Uterus (tissue), 3 donors: ENCODE measurements at regions not wholly inside any gene's neighbourhood (a gene's known extent, or its start where the extent isn't known, plus 50 kb on each side); places are given as distances from the start of the nearest gene placed in this dataset.

ENCODE experiments used
- DNase-seq, 2 donors: peaks; one replicate each; pipeline ENCODE4 v3.0.0-alpha.2; 2019 to 2020
- H3K27ac ChIP-seq, 2 donors: fragments of 200-600 bp; sonication (generic); 1 replicate in 1 of 2; 2 replicates in 1 of 2; pipeline ENCODE4 v1.5.1; 2016 to 2018
- H3K27me3 ChIP-seq, 2 donors: fragments of 200-600 bp; sonication (generic); one replicate each; pipeline ENCODE4 v1.5.1; 2018 to 2019; ENCODE audit warnings: control low read depth in 1 of 2
- H3K36me3 ChIP-seq, 2 donors: fragments of 200-600 bp; sonication (generic); one replicate each; pipeline ENCODE4 v1.5.1; 2019; ENCODE audit warnings: control low read depth in 1 of 2
- H3K4me1 ChIP-seq, 2 donors: fragments of 200-600 bp; sonication (generic); one replicate each; pipeline ENCODE4 v1.5.1; 2018 to 2019; ENCODE audit warnings: control low read depth in 1 of 2
- H3K4me3 ChIP-seq, 2 donors: fragments of 200-600 bp; sonication (generic); 1 replicate in 1 of 2; 2 replicates in 1 of 2; pipeline ENCODE4 v1.5.1; 2018 to 2019; ENCODE audit warnings: mild to moderate bottlenecking in 1 of 2
- H3K9me3 ChIP-seq, 2 donors: fragments of 200-600 bp; sonication (generic); one replicate each; pipeline ENCODE4 v1.5.1; 2019; ENCODE audit warnings: control low read depth in 1 of 2
- POLR2A ChIP-seq, 2 donors: fragments of 450-650 bp; IDR thresholded peaks; one replicate each; pipeline ENCODE4 v1.6.1; 2016; ENCODE audit warnings: antibody characterized with exemption in 2 of 2, mild to moderate bottlenecking in 1 of 2, moderate library complexity in 1 of 2
- intact Hi-C: fragments of 100-400 bp; cut with DNase I; formaldehyde crosslinking; loops from one replicate; pipeline ENCODE4 v1.15.1; 2023; ENCODE audit warnings: low total_unique reads
- TF ChIP-seq, protein P1 (sequence below), 4 experiments: fragments of 200-600 bp in 2 of 4; fragments of 450-650 bp in 2 of 4; sonication (generic) in 2 of 4; IDR thresholded peaks; one replicate each; pipeline ENCODE4 v1.5.1; 2016 to 2019; ENCODE audit warnings: antibody characterized with exemption in 4 of 4, mild to moderate bottlenecking in 2 of 4, moderate library complexity in 1 of 4
- donor health status: DM: yes; HTN: yes; CAD: no.

DNA sequence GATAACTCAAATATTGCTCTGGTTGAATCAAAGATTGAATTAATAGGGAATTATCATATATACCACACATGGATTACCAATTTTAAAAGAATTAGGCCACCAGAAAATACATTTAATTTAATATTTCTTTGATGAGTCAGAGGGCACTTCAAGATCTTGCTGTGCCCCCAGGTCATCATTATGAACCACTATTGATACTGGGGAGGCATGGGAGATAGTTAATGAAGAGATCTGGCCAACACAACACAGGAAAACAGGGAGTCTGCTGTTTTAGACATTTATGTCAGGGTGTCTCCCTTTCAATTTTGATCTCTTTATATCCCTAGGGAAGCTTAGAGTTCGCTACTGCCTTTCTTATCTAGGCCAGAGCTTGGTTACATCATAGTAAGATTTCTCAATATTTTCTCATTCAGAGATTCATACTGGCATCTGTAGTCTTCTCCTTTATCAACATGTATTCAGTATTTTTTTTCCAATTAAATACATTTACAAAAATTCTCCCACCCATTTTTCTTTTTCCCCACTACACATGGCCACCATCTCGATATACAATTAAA, 158.3 kb upstream of the ZFHX3 start:
- Histone ChIP-seq H3K4me3 (no peak overlapping the region), H3K27ac (no peak overlapping the region), H3K9me3 (no peaks in the 10 kb centered on the region), H3K27me3 (no peaks in the 10 kb centered on the region), H3K36me3 (no peaks in the 10 kb centered on the region), H3K4me1 (no peaks in the 10 kb centered on the region)
- no peak for TF ChIP-seq POLR2A (IDR thresholded peaks at IDR 0.05)
- TF ChIP-seq, protein P1, sequence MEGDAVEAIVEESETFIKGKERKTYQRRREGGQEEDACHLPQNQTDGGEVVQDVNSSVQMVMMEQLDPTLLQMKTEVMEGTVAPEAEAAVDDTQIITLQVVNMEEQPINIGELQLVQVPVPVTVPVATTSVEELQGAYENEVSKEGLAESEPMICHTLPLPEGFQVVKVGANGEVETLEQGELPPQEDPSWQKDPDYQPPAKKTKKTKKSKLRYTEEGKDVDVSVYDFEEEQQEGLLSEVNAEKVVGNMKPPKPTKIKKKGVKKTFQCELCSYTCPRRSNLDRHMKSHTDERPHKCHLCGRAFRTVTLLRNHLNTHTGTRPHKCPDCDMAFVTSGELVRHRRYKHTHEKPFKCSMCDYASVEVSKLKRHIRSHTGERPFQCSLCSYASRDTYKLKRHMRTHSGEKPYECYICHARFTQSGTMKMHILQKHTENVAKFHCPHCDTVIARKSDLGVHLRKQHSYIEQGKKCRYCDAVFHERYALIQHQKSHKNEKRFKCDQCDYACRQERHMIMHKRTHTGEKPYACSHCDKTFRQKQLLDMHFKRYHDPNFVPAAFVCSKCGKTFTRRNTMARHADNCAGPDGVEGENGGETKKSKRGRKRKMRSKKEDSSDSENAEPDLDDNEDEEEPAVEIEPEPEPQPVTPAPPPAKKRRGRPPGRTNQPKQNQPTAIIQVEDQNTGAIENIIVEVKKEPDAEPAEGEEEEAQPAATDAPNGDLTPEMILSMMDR (IDR thresholded peaks at IDR 0.05) = no peak
- no peak for DNase-seq
- intact Hi-C loops = no loop called here

DNA sequence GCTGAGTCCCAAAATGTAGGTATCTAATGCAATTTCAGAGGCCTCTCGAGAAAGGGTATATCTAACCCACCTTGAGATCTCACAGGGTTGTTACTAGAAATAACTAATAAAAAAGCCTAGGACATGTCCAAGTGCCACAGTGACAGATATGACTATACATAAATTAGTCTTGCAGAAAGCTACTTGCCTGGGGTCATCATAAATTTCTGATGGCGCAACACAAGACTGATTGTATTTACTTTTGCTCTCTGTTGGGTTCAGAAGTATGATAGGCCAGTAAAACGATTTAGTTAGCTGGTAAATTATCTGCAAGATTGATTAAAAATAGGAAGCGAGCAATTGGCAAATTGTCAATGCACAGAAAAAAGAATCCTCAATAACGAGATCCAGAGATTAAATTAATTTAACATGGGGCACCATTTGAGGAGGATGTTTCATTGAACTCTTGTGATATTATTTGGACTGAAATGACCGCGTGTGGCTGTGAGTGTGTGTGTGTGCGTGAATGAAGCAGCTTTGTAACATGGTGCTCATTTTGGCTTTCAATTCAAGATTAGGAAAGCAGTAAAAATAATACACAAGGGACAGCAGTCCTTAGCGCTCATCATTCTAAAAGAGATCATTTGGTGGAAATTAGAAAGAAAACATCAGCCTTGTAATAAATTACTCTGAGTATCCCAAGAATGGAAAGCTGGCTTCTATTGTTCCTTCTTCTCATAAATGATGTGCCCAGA, 157.4 kb upstream of the ZFHX3 start:
- no peaks in the 10 kb centered on the region for H3K36me3 ChIP-seq
- H3K4me1 ChIP-seq = no peaks in the 10 kb centered on the region
- no peaks in the 10 kb centered on the region for H3K9me3 ChIP-seq
- no peak overlapping the region for H3K4me3 ChIP-seq
- no peaks in the 10 kb centered on the region for H3K27me3 ChIP-seq
- no peak for DNase-seq
- H3K27ac ChIP-seq = no peak overlapping the region
- intact Hi-C loops = no loop called here
- TF ChIP-seq, protein P1 (IDR thresholded peaks at IDR 0.05) = no peak
- no peak for TF ChIP-seq POLR2A (IDR thresholded peaks at IDR 0.05)

DNA sequence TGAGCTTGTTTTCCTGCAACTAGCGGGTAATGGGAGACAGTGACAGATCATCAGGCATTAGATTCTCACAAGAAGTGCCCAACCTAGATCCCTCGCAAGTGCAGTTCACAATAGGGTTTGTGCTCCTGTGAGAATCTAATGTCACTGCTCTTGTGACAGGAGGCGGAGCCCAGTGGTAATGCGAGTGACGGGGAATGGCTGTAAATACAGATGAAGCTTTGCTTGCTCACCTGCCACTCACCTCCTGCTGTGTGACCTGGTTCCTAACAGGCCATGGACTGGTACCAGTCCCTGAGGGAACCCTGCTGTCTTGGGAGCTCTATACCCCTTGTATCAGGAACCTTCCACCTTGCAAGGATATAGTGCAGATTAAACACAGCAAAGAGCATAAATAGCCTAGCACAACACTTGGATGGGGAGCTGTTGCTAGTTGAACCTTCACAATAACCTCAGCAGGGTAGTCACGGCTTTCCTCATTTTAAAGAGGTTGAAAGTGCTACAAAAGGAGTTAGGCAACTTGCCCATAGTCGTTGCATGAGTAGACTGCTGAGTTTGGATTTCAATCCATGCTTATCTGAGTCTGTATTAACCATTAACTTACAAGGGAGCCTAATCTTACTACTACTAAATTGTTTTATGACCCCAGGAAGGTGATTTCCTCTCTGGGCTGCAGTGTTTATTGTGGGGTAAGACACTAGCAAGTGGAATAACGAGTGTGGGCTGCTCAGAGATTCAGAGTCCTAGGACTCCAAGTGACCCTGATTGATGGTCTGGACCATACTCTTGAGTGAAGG, 156.6 kb upstream of the ZFHX3 start:
- TF ChIP-seq, protein P1 (IDR thresholded peaks at IDR 0.05) = no peak
- no peak for TF ChIP-seq POLR2A (IDR thresholded peaks at IDR 0.05)
- intact Hi-C loops = no loop called here
- Histone ChIP-seq H3K4me3 (no peak overlapping the region), H3K27me3 (no peaks in the 10 kb centered on the region), H3K27ac (no peak overlapping the region), H3K4me1 (no peaks in the 10 kb centered on the region), H3K36me3 (no peaks in the 10 kb centered on the region), H3K9me3 (no peaks in the 10 kb centered on the region)
- no peak for DNase-seq

DNA sequence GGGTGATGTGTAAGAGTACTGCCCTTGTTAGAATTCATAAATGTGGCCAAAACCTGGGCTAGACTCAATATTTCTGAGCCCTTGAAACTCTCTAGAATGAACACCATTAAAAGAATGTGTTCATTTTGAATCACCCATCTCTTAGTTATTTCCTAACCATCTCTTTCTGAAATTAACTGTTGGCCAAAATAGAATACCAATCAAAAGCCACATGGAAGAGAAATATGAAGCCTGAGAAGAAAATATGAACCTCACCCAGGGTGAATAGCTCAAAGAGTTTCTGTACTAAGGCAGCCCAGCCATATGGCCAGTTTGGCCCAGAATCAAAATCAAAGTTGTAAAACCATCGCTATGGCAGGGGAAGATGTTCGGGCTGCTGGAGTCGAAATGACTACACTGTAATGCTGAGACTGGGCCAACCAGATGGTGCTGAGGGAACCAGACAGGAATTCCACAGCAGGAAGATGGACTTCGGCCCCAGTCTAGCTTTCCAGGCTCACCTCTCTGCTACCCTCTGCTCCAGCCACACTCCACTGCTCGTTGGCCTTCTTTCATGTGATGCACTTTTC, 154.3 kb upstream of the ZFHX3 start:
- no peak overlapping the region for H3K27ac ChIP-seq
- H3K36me3 ChIP-seq = no peaks in the 10 kb centered on the region
- intact Hi-C loops = no loop called here
- TF ChIP-seq, protein P1 (IDR thresholded peaks at IDR 0.05) = no peak
- TF ChIP-seq POLR2A (IDR thresholded peaks at IDR 0.05) = no peak
- no peaks in the 10 kb centered on the region for H3K9me3 ChIP-seq
- H3K27me3 ChIP-seq = no peaks in the 10 kb centered on the region
- no peak overlapping the region for H3K4me3 ChIP-seq
- peak in 1 of 2 donors; percentile 23 for DNase-seq
- H3K4me1 ChIP-seq = no peaks in the 10 kb centered on the region

DNA sequence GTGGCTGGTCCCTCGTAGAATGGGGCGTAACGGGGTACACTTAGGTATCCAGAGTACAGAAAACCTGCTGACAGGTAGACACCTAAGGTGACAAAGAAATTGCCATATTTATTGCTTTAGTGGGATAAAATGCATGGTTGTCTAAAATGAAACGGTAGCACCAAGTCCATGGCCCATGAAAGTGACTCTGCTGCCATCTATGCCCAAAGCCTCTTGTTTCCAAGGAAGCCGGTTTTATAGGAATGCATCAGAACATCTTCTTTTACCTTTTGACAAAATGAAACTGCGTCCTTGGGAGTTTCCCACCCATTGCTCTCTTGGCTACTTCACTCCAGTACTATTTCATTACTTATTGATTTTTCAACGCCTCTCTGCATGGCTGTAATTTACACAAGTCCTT, 151.3 kb upstream of the ZFHX3 start:
- no peaks in the 10 kb centered on the region for H3K9me3 ChIP-seq
- H3K4me3 ChIP-seq = no peak overlapping the region
- H3K27me3 ChIP-seq = no peaks in the 10 kb centered on the region
- no peak for DNase-seq
- no peaks in the 10 kb centered on the region for H3K36me3 ChIP-seq
- TF ChIP-seq, protein P1 (IDR thresholded peaks at IDR 0.05) = no peak
- no peak for TF ChIP-seq POLR2A (IDR thresholded peaks at IDR 0.05)
- no peaks in the 10 kb centered on the region for H3K4me1 ChIP-seq
- H3K27ac ChIP-seq = no peak overlapping the region
- intact Hi-C loops = no loop called here
